ENCODE measurements at regions not wholly inside any gene's neighbourhood (a gene's known extent, or its start where the extent isn't known, plus 50 kb on each side); places are given as distances from the start of the nearest gene placed in this dataset.

DNA sequence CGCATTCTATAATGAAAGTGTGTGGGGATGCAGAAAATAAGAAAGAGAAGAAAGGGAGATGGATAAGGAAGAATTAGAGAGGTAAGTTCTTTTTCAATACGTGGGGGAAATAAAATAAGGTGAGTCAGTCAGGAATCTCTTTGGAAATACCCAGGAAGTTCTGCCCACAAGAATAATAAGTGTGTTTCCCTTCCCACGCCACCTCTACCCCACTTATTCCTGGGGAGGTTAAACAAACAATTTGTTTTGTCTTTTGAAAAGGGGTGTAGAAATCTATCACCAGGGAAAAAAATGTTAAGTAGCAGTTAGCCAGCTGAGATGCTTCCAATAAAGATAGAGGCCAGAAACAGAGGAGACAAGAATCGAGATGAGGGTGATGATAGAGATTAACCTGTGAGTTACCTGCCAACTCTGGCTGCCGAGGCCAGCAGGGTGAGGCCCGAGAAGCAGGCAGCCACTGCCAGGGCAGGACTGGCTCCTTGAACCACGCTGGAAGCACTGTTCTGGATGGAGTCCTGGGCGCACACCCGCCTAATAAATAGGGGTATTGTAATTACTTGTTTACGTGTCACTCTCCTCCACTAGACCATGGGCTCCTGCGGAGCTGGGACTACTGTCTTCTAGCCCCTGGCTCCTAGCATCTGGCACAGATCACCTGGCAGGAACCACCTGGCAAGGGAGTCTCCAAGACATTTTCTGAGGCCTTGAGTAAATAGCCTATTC, 191.3 kb downstream of the FGFR2 start:
- no peak overlapping the region for H3K4me3 ChIP-seq (ENCODE audit: low read depth, low read length)

- no peak overlapping the region for H3K4me3 ChIP-seq (ENCODE audit: low read depth, low read length)
These were observed 188.7 kb downstream of the FGFR2 start for GRCh38 chr10:121409466-121410104.

GRCh38 chr10:121411004-121411403, 187.2 kb downstream of the FGFR2 start:
- H3K4me3 ChIP-seq (ENCODE audit: low read depth, low read length), result no peak overlapping the region

DNA sequence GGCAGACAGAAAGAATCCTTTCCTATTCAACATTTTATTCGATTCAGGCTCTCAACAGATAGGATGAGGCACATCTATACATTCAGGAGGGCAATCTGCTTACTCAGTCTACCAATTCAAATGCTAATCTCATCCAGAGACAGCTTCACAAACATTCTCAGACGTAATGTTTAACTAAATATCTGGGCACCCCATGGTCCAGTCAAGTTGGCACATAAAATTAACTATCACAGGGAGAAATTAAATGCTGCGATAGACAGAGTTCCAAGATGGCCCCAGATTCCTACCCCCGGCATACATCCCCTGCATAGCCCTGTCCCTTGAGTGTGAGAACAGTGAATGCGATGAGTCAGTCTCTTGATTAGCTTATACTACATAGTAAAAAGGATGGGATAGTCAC, 184.3 kb downstream of the FGFR2 start:
- H3K4me3 ChIP-seq (ENCODE audit: low read depth, low read length), result no peak overlapping the region

DNA sequence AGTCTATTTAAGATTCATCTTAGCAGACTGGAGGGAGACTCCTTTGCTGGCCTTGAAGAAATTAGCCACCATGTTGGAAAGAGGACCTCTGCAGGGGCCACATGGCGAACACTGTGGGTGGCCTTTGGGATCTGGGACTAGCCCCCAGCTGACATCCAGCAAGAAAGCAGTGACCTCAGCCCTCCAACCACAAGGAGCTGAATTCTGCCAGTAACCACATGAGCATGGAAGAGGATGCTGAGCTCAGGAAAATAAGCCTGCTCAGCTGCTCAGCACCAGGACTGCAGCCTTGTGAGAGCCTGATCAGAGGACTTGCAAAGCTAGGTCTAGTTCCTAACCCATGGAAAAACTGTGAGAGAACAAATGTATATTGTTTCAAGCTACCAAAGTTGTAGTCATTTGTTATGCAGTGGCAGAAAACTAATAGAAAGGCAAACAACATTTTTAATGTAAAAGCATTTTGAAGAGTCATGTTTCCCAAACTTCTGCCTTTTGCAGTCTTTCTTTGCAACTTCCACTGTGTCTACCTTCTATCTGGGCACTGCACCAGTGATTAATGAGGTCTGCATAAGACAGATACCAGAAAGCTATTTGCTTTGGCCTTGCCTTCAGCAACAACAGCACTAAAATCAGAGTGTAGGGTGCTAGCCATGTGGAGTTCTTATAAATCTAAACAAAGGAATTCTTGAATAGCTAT, 183.7 kb downstream of the FGFR2 start:
- H3K4me3 ChIP-seq (ENCODE audit: low read depth, low read length), result no peak overlapping the region

DNA sequence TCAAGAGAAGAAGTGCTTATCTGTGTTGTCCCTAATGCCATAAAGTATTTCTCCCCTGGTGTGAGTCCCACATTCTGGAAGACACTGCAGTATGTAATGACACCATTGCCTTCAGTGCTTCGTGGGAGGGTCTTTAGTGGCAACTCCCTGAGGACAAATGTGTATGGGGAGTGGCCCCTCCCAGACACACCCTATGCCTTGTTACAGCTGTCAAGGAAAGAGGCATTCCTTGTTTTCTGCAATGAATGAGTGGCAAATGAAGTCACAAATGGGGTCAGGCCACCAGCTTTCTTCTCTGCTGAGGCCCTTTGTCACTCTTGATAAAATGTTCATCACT, 183.2 kb downstream of the FGFR2 start:
- H3K4me3 ChIP-seq (ENCODE audit: low read depth, low read length), result no peak overlapping the region

GRCh38 chr10:121416071-121416470, 182.2 kb downstream of the FGFR2 start:
- H3K4me3 ChIP-seq (ENCODE audit: low read depth, low read length), result no peak overlapping the region

GRCh38 chr10:121417298-121417697, 180.9 kb downstream of the FGFR2 start:
- no peak overlapping the region for H3K4me3 ChIP-seq (ENCODE audit: low read depth, low read length)

DNA sequence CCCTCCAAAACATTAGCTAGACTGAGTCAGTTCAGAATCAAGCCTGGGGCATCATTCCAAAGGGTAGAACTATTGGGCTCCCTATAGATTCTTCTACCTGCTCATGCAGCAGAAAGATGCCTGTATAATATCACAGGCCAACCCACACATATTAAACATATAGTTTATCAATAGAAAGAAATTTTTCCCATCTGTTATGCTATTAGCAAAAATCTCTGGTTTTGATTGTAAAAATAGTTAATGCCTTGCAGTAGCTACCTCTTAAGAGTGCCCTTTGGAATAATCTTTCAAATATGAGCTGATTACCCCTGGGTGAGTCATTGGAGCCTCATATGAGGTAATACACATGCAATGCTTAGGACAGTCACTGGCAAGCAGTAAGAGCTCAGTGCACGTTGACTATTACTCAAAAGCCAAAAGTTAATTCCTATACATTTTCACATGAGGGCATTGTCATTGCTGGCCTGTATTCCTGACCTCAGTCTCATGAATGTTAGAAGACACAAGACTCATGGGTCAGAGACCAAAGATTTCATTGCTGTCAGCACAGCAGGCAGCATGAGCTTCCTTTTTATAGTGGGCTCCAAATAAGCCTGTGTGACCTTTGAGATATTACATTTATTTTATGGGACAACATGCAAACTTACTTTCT, 180.0 kb downstream of the FGFR2 start:
- no peak overlapping the region for H3K4me3 ChIP-seq (ENCODE audit: low read depth, low read length)

GRCh38 chr10:121420006-121420405, 178.2 kb downstream of the FGFR2 start:
- H3K4me3 ChIP-seq (ENCODE audit: low read depth, low read length), result no peak overlapping the region

GRCh38 chr10:121422096-121422495, 176.1 kb downstream of the FGFR2 start:
- H3K4me3 ChIP-seq (ENCODE audit: low read depth, low read length), result no peak overlapping the region

DNA sequence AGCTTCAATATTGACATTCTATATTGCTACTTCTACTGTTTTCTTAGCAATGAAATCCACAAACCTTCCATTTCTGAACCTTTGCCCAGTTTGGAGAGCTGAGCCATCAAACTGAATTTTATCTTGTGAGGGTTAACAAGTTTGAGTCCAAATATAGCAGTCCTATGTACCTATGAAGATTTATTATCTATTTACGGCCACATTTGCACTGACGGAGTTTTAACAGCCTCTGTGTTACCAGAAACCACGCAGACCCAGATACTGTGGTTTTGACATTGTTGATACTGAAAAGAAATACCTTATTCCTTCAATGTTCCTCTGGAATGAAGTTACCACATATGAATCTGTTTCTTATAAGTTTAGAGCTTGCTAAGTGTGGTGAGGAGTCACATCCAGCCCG, 172.6 kb downstream of the FGFR2 start:
- H3K4me3 ChIP-seq (ENCODE audit: low read depth, low read length), result no peak overlapping the region

DNA sequence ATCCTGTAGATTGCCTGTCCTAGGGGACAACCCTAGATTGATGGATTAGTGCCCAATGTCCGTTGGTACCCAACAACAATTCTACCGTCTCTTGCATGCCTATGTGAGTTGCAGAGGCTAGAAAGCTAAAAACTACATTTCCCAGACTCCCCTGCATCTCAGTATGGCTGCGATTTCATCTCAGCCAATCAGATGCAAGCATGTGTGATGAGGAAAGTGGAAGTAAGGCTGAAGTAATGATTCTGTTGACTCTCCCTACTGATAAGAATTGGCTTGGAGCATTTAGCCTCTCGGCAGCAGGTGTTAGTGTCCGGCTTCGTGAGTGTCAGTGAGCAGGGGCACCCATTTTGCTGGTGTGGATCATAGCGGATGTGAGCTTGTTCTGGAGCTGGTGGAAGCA, 171.9 kb downstream of the FGFR2 start:
- H3K4me3 ChIP-seq (ENCODE audit: low read depth, low read length), result no peak overlapping the region

Measured in iPS-11a (cell line).